HCT116 (cell line): ENCODE measurements at regions not wholly inside any gene's neighbourhood (a gene's known extent, or its start where the extent isn't known, plus 50 kb on each side); places are given as distances from the start of the nearest gene placed in this dataset.
"Not testable (repeated sequence)": the region's sequence is repeated elsewhere in the genome, so short reads cannot be mapped to it uniquely, and the experiment has no call there.

Source experiments
- ATAC-seq: fragments of 200-7000 bp; cut with Tn5 transposase; 2 replicates; pipeline ENCODE4 v1.9.1; 2020; ENCODE audit warnings: mild to moderate bottlenecking, moderate library complexity
- BruUV-seq: library from RNA; stranded (reverse); fragments of 400-500 nt; replicated peaks from 2 replicates; lab custom pipeline; 2021; lab: Mats Ljungman, UMichigan
- CTCF ChIA-PET: fragments of 300-600 bp; sonication (Branson Sonifier 250); formaldehyde crosslinking; loops from one replicate; lab custom pipeline; 2021; ENCODE audit warnings: antibody characterized with exemption; lab: Charles Lee
- POLR2A ChIA-PET: fragments of 300-600, 350-600 bp; sonication (Branson Sonifier 250); formaldehyde crosslinking; loops from one replicate; lab custom pipeline; 2021; ENCODE audit warnings: antibody characterized with exemption; lab: Charles Lee
- RAD21 ChIA-PET, 2 experiments: fragments of 300-600 bp; sonication (Branson Sonifier 250); formaldehyde crosslinking; loops; one replicate each; lab custom pipeline; 2023; ENCODE audit warnings: low total read pairs in 2 of 2; ENCODE audit not compliant: uncharacterized antibody in 2 of 2, unreplicated experiment in 2 of 2, low non-redundant PET in 1 of 2; lab: Charles Lee
- DNase-seq: peaks from one replicate; pipeline ENCODE4 v3.0.0-alpha.2; 2010; ENCODE audit warnings: low read depth, low spot score
- H2AFZ ChIP-seq: fragments of 200-600 bp; shearing (Covaris generic), sonication (generic); 2 replicates; pipeline ENCODE4 v1.6.1; 2017; ENCODE audit warnings: low read depth, mixed run types, mixed read lengths, antibody characterized with exemption, low read length; ENCODE audit not compliant: poor library complexity, severe bottlenecking
- H3K27ac ChIP-seq: 2 replicates; pipeline ENCODE4 v1.5.1; 2012; ENCODE audit warnings: low read depth, low read length
- H3K27me3 ChIP-seq: fragments of 200-600 bp; sonication (generic); 2 replicates; pipeline ENCODE4 v1.6.1; 2016; ENCODE audit warnings: mixed run types, low read length, mixed read lengths; ENCODE audit not compliant: insufficient read depth
- H3K36me3 ChIP-seq, 2 experiments: fragments of 200-500 bp in 1 of 2; fragments of 200-600 bp in 1 of 2; sonication (Bioruptor generic) in 1 of 2; sonication (generic) in 1 of 2; 2 replicates each; pipeline versions ENCODE4 v1.5.1 to v1.6.1; 2014 to 2016; ENCODE audit warnings: low read length in 2 of 2, inconsistent platforms in 1 of 2, mixed read lengths in 1 of 2, mixed run types in 1 of 2; ENCODE audit not compliant: insufficient read depth in 2 of 2, control insufficient read depth in 1 of 2
- H3K4me1 ChIP-seq, 2 experiments: fragments of 200-600 bp in 1 of 2; sonication (generic) in 1 of 2; 2 replicates each; pipeline versions ENCODE4 v1.5.1 to v1.6.1; 2012 to 2017; ENCODE audit warnings: low read length in 2 of 2, inconsistent platforms in 1 of 2, mild to moderate bottlenecking in 1 of 2, mixed read lengths in 1 of 2, mixed run types in 1 of 2, moderate library complexity in 1 of 2; ENCODE audit not compliant: insufficient read depth in 2 of 2, control insufficient read depth in 1 of 2
- H3K4me2 ChIP-seq: fragments of 200-600 bp; sonication (generic); 2 replicates; pipeline ENCODE4 v1.6.1; 2017; ENCODE audit warnings: mixed run types, low read length, mixed read lengths
- H3K4me3 ChIP-seq, 2 experiments: fragments of 200-600 bp in 1 of 2; sonication (generic) in 1 of 2; replicated peaks in 1 of 2; 2 replicates each; pipeline ENCODE4 v1.5.1; 2011 to 2016; ENCODE audit warnings: low read length in 2 of 2, control low read depth in 1 of 2, low read depth in 1 of 2, mild to moderate bottlenecking in 1 of 2, mixed read lengths in 1 of 2, mixed run types in 1 of 2
- H3K79me2 ChIP-seq: fragments of 200-600 bp; sonication (generic); 2 replicates; pipeline ENCODE4 v1.6.1; 2017; ENCODE audit warnings: mild to moderate bottlenecking, mixed run types, low read length, moderate library complexity, mixed read lengths; ENCODE audit not compliant: insufficient read depth
- H3K9ac ChIP-seq: fragments of 200-600 bp; sonication (generic); 2 replicates; pipeline ENCODE4 v1.6.1; 2016; ENCODE audit warnings: low read length, mixed read lengths
- H3K9me2 ChIP-seq: fragments of 200-600 bp; sonication (generic), shearing (Covaris generic); 2 replicates; pipeline ENCODE4 v1.6.1; 2017; ENCODE audit warnings: mixed run types, mild to moderate bottlenecking, moderate library complexity; ENCODE audit not compliant: insufficient read depth
- H3K9me3 ChIP-seq, 2 experiments: fragments of 200-500 bp in 1 of 2; fragments of 200-600 bp in 1 of 2; sonication (Bioruptor generic) in 1 of 2; sonication (generic) in 1 of 2; 2 replicates each; pipeline ENCODE4 v1.6.1; 2014 to 2017; ENCODE audit warnings: low read length in 2 of 2, mixed read lengths in 2 of 2, inconsistent platforms in 1 of 2, low read depth in 1 of 2, mild to moderate bottlenecking in 1 of 2, mixed run types in 1 of 2, moderate library complexity in 1 of 2; ENCODE audit not compliant: control insufficient read depth in 1 of 2, insufficient read depth in 1 of 2
- H4K20me1 ChIP-seq: fragments of 200-600 bp; sonication (generic), shearing (Covaris generic); 2 replicates; pipeline ENCODE4 v1.6.1; 2017; ENCODE audit warnings: mixed run types, mild to moderate bottlenecking, moderate library complexity; ENCODE audit not compliant: insufficient read depth
- CEBPB ChIP-seq: IDR thresholded peaks from 2 replicates; pipeline ENCODE4 v1.6.1; 2012; ENCODE audit warnings: low read depth
- EGR1 ChIP-seq: IDR thresholded peaks from 2 replicates; pipeline ENCODE4 v1.6.1; 2012; ENCODE audit warnings: low read depth
- EZH2 ChIP-seq: fragments of 200-600 bp; sonication (generic); IDR thresholded peaks from 2 replicates; pipeline ENCODE4 v1.6.1; 2017; ENCODE audit warnings: antibody characterized with exemption, mixed run types
- EZH2phosphoT487 ChIP-seq: fragments of 200-600 bp; IDR thresholded peaks from 2 replicates; pipeline ENCODE4 v1.6.1; 2018; ENCODE audit warnings: antibody characterized with exemption, borderline replicate concordance
- POLR2A ChIP-seq: IDR thresholded peaks from 2 replicates; pipeline ENCODE4 v1.7.0; 2011; ENCODE audit warnings: borderline replicate concordance; ENCODE audit not compliant: insufficient read depth, insufficient read length; ENCODE audit errors: extremely low read depth
- RAD21 ChIP-seq: IDR thresholded peaks from 2 replicates; pipeline ENCODE4 v1.6.1; 2012; ENCODE audit warnings: low read depth, mild to moderate bottlenecking
- SRF ChIP-seq: IDR thresholded peaks from 2 replicates; pipeline ENCODE4 v1.6.1; 2012; ENCODE audit warnings: low read depth
- ZNF274 ChIP-seq: fragments of 200-500 bp; sonication (Bioruptor generic); IDR thresholded peaks from 2 replicates; pipeline ENCODE4 v1.6.1; 2014; ENCODE audit warnings: mild to moderate bottlenecking, low read depth, low read length, inconsistent platforms
- intact Hi-C: fragments of 100-400 bp; cut with micrococcal nuclease; formaldehyde crosslinking; loops from 2 replicates; pipeline ENCODE4 v1.10.0; 2022
- TF ChIP-seq, protein P1 (sequence below): IDR thresholded peaks from 2 replicates; pipeline ENCODE4 v1.6.1; 2012

DNA sequence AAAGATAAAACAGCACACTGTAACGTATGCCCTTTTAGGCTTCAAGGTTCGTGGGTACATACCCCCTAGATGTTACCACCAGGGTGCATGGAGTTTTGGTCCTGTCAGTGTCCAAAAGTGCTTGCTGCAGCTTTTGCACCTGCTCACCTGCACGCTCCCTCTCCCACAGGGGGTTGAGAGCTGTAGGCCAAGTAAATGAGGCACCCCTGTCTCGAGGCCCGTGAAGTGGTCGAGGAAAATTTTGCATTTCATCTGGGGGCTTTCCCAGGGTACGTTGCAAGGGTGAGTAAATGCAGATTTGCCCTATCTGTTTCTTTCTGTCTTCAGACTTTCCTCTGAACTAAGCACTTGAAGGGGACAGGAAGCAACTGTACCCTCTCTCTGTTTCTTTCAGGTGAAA, 136.0 kb downstream of the THBS2 start:
- ChIA-PET RAD21 (no interaction called here), CTCF (no interaction called here), POLR2A (no interaction called here)
- Histone ChIP-seq H3K79me2 (no peaks in the 10 kb centered on the region), H3K36me3 (no peaks in the 10 kb centered on the region), H2AFZ (no peak overlapping the region), H3K27ac (no peak overlapping the region), H3K9me2 (no peaks in the 10 kb centered on the region), H3K4me3 (no peak overlapping the region), H4K20me1 (no peaks in the 10 kb centered on the region), H3K4me2 (no peak overlapping the region), H3K4me1 (no peaks in the 10 kb centered on the region), H3K9ac (no peak overlapping the region), H3K27me3 (no peaks in the 10 kb centered on the region), H3K9me3 (no peaks in the 10 kb centered on the region)
- intact Hi-C loops: no loop called here
- TF ChIP-seq SRF (no peak), CEBPB (no peak), POLR2A (no peak), EZH2phosphoT487 (no peak), ZNF274 (no peak)
- TF ChIP-seq, protein P1, sequence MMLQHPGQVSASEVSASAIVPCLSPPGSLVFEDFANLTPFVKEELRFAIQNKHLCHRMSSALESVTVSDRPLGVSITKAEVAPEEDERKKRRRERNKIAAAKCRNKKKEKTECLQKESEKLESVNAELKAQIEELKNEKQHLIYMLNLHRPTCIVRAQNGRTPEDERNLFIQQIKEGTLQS: no peak
- DNase-seq: no peak
- no peak for ATAC-seq
- BruUV-seq: no TSS peak

DNA sequence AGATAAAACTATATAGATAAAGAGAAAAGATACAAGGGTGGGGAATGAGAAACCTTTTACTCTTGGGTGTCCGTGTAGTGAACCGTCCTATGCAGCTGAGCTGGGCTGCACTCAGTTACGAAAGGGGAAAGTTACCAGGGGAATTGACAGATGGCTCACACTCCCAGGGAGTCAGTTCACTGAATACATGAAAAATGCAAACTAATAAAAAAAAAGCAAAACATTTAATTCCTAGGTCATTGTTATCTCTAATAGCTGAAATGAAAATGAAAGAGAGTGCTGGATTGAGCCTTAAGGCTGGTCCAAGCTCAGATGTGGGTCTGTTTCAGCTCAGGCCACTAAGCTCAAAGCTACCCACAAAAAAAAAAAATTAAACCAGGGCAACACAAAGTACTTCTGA, 138.0 kb downstream of the THBS2 start:
- DNase-seq (no peak), ATAC-seq (no peak)
- H3K9me2 ChIP-seq: no peaks in the 10 kb centered on the region
- no peak overlapping the region for H3K4me2 ChIP-seq
- intact Hi-C loops: no loop called here
- H3K36me3 ChIP-seq: no peaks in the 10 kb centered on the region
- CTCF ChIA-PET: no interaction called here
- no peak overlapping the region for H3K9ac ChIP-seq
- no peaks in the 10 kb centered on the region for H3K79me2 ChIP-seq
- no peak for TF ChIP-seq EZH2
- TF ChIP-seq EGR1: no peak
- no peak for TF ChIP-seq POLR2A
- no peak for TF ChIP-seq CEBPB
- TF ChIP-seq RAD21: no peak
- TF ChIP-seq, protein P1: no peak
- BruUV-seq: no TSS peak
- no peaks in the 10 kb centered on the region for H3K27me3 ChIP-seq
- POLR2A ChIA-PET: no interaction called here
- no peaks in the 10 kb centered on the region for H4K20me1 ChIP-seq
- no peak overlapping the region for H2AFZ ChIP-seq
- H3K4me3 ChIP-seq: no peak overlapping the region
- H3K27ac ChIP-seq: no peak overlapping the region
- H3K4me1 ChIP-seq: no peaks in the 10 kb centered on the region
- H3K9me3 ChIP-seq: no peaks in the 10 kb centered on the region
- RAD21 ChIA-PET: no interaction called here

- CTCF ChIA-PET: not testable (repeated sequence)
Observed at GRCh38 chr6:169114632-169115031, 139.0 kb downstream of the THBS2 start.

More at GRCh38 chr6:169114632-169115031, 139.0 kb downstream of the THBS2 start:
- H4K20me1 ChIP-seq, H3K27ac ChIP-seq, intact Hi-C loops, H3K4me1 ChIP-seq, H3K27me3 ChIP-seq, H3K79me2 ChIP-seq, H3K4me3 ChIP-seq, H3K9ac ChIP-seq, H3K36me3 ChIP-seq, H3K9me3 ChIP-seq, H3K9me2 ChIP-seq, H3K4me2 ChIP-seq, BruUV-seq, DNase-seq, H2AFZ ChIP-seq, ATAC-seq, RAD21 ChIA-PET: not testable (repeated sequence)
- POLR2A ChIA-PET: interaction anchor here (0.9 kb wide), 1 partner anchor 226 kb away, joined by 3 read pairs; no protein-coding TSS in a partner anchor
